ENCODE measurements at regions not wholly inside any gene's neighbourhood (a gene's known extent, or its start where the extent isn't known, plus 50 kb on each side); places are given as distances from the start of the nearest gene placed in this dataset.
"Not testable (repeated sequence)": the region's sequence is repeated elsewhere in the genome, so short reads cannot be mapped to it uniquely, and the experiment has no call there.

GRCh38 chrX:95797344-95797743 lies 887.3 kb upstream of the DIAPH2 start:
- DNase-seq, result no peak

- no peak for DNase-seq
Observed at GRCh38 chrX:95823796-95824195, 860.8 kb upstream of the DIAPH2 start.

- no peak for DNase-seq
Observed at GRCh38 chrX:95835223-95835622, 849.4 kb upstream of the DIAPH2 start.

- DNase-seq, result no peak
Observed at GRCh38 chrX:95836517-95836916, 848.1 kb upstream of the DIAPH2 start.

- no peak for DNase-seq
Observed at GRCh38 chrX:95841863-95842262, 842.8 kb upstream of the DIAPH2 start.

- no peak for DNase-seq
Observed at GRCh38 chrX:95860127-95860526, 824.5 kb upstream of the DIAPH2 start.

GRCh38 chrX:95875661-95876060 lies 809.0 kb upstream of the DIAPH2 start:
- no peak for DNase-seq

GRCh38 chrX:95878874-95879273 lies 805.8 kb upstream of the DIAPH2 start:
- no peak for DNase-seq

GRCh38 chrX:95884186-95884585 lies 800.5 kb upstream of the DIAPH2 start:
- no peak for DNase-seq

- no peak for DNase-seq
Observed at GRCh38 chrX:95885074-95885473, 799.6 kb upstream of the DIAPH2 start.

GRCh38 chrX:95889279-95889678 lies 795.4 kb upstream of the DIAPH2 start:
- no peak for DNase-seq

- no peak for DNase-seq
Observed at GRCh38 chrX:95893636-95894035, 791.0 kb upstream of the DIAPH2 start.

- no peak for DNase-seq
Observed at GRCh38 chrX:95903490-95903889, 781.2 kb upstream of the DIAPH2 start.

GRCh38 chrX:95903975-95904374 lies 780.7 kb upstream of the DIAPH2 start:
- no peak for DNase-seq

GRCh38 chrX:95907081-95907480 lies 777.6 kb upstream of the DIAPH2 start:
- DNase-seq, result no peak

GRCh38 chrX:95911062-95911461 lies 773.6 kb upstream of the DIAPH2 start:
- no peak for DNase-seq

- DNase-seq, result no peak
Observed at GRCh38 chrX:95919605-95920004, 765.0 kb upstream of the DIAPH2 start.

- DNase-seq, result no peak
Observed at GRCh38 chrX:95945528-95945927, 739.1 kb upstream of the DIAPH2 start.

- DNase-seq, result no peak
Observed at GRCh38 chrX:95949588-95949987, 735.1 kb upstream of the DIAPH2 start.

- no peak for DNase-seq
Observed at GRCh38 chrX:95950679-95951078, 734.0 kb upstream of the DIAPH2 start.

- DNase-seq, result no peak
Observed at GRCh38 chrX:95953564-95953963, 731.1 kb upstream of the DIAPH2 start.

- peak in 1 of 2 experiments; percentile 4 for DNase-seq
Observed at GRCh38 chrX:95956745-95957144, 727.9 kb upstream of the DIAPH2 start.

- not testable (repeated sequence) for DNase-seq
Observed at GRCh38 chrX:95973456-95974095, 711.1 kb upstream of the DIAPH2 start.

- DNase-seq, result no peak
Observed at GRCh38 chrX:95974096-95974470, 710.6 kb upstream of the DIAPH2 start.

- DNase-seq, result no peak
Observed at GRCh38 chrX:95974890-95975289, 709.8 kb upstream of the DIAPH2 start.

- DNase-seq, result no peak
Observed at GRCh38 chrX:95995583-95995982, 689.1 kb upstream of the DIAPH2 start.
